ENCODE measurements at regions not wholly inside any gene's neighbourhood (a gene's known extent, or its start where the extent isn't known, plus 50 kb on each side); places are given as distances from the start of the nearest gene placed in this dataset.

DNA sequence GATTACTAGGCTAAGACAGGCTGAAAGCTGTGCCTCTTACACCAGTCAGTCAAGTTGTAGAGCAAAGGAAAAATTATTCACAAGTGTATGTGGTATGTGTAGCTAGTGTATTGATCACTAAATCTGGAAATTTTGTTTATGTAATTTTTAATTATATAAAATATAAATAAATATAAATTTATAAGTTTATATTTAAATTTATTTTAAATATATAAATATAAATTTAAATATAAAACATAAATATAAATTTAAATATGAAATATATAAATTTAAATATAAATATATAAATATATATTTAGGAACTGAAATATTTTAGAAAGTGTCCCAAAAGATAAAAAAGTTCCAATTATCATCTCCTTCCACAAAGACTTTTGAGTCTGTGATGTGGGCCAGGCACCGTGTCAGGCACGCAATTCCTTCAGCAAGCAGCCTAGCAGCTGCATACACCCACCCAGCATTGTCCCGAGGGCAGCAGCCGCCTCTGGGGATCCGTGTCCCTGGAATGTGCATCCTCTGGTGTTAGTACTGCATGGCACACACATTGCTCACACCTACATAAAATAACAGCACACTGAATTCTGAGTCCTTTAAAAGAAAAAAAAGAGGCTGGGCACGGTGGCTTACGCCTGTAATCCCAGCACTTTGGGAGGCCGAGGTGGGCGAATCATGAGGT lies 1098.0 kb downstream of the BRD1 start:
- TF ChIP-seq EZH2 (IDR thresholded peaks at IDR 0.05; ENCODE audit: insufficient read depth, poor library complexity, severe bottlenecking) (no peak), EZH2phosphoT487 (IDR thresholded peaks at IDR 0.05; ENCODE audit: insufficient read depth, low read depth) (no peak)
